WTC11 (cell line): ENCODE measurements at regions not wholly inside any gene's neighbourhood (a gene's known extent, or its start where the extent isn't known, plus 50 kb on each side); places are given as distances from the start of the nearest gene placed in this dataset.

Experiments
- ATAC-seq: fragments of 200-7000 bp; cut with Tn5 transposase; 2 replicates; pipeline ENCODE4 v1.10.0; 2021; ENCODE audit warnings: mild to moderate bottlenecking, moderate library complexity
- CTCF ChIA-PET: fragments of 300-600 bp; sonication (Branson Sonifier 250); formaldehyde crosslinking; loops from one replicate; lab custom pipeline; 2021; ENCODE audit warnings: antibody characterized with exemption; lab: Charles Lee
- POLR2A ChIA-PET: fragments of 350-600 bp; sonication (Branson Sonifier 250); formaldehyde crosslinking; loops from one replicate; lab custom pipeline; 2021; ENCODE audit warnings: antibody characterized with exemption; lab: Charles Lee
- DNase-seq: peaks from one replicate; pipeline ENCODE4 v3.0.0; 2021; ENCODE audit warnings: low spot score
- H3K27ac Mint-ChIP-seq: 2 replicates; pipeline ENCODE4 v1.8.0; 2021; ENCODE audit warnings: mixed read lengths
- H3K27me3 Mint-ChIP-seq: 2 replicates; pipeline ENCODE4 v1.8.0; 2021; ENCODE audit warnings: low read depth, mild to moderate bottlenecking, moderate library complexity, mixed read lengths
- H3K36me3 Mint-ChIP-seq: 2 replicates; pipeline ENCODE4 v1.8.0; 2021; ENCODE audit warnings: mixed read lengths
- H3K4me1 Mint-ChIP-seq: 2 replicates; pipeline ENCODE4 v1.8.0; 2022; ENCODE audit warnings: mixed read lengths
- H3K4me3 Mint-ChIP-seq: 2 replicates; pipeline ENCODE4 v1.8.0; 2021; ENCODE audit warnings: mild to moderate bottlenecking, moderate library complexity, mixed read lengths
- H3K9me3 Mint-ChIP-seq: 2 replicates; pipeline ENCODE4 v1.8.0; 2021; ENCODE audit warnings: mixed read lengths
- ATF1 ChIP-seq: sonication (generic); formaldehyde crosslinking; IDR thresholded peaks from 2 replicates; pipeline ENCODE4 v1.8.1; 2023; ENCODE audit warnings: mild to moderate bottlenecking, moderate library complexity, missing genetic modification reagents
- CBFB ChIP-seq: sonication (generic); formaldehyde crosslinking; IDR thresholded peaks from 2 replicates; pipeline ENCODE4 v1.8.1; 2022; ENCODE audit warnings: mild to moderate bottlenecking, low read depth, missing genetic modification reagents
- CREM ChIP-seq: sonication (generic); formaldehyde crosslinking; IDR thresholded peaks from 2 replicates; pipeline ENCODE4 v1.8.1; 2022; ENCODE audit warnings: mild to moderate bottlenecking, missing genetic modification reagents, moderate library complexity
- ELF4 ChIP-seq: sonication (generic); formaldehyde crosslinking; IDR thresholded peaks from 2 replicates; pipeline ENCODE4 v1.8.1; 2022; ENCODE audit warnings: low read depth, mild to moderate bottlenecking, moderate library complexity, missing genetic modification reagents
- GABPB1 ChIP-seq: sonication (generic); formaldehyde crosslinking; IDR thresholded peaks from 2 replicates; pipeline ENCODE4 v1.8.1; 2023; ENCODE audit warnings: mild to moderate bottlenecking, missing genetic modification reagents
- GRHL2 ChIP-seq: fragments of 250-450 bp; sonication (Bioruptor Pico); IDR thresholded peaks from 2 replicates; pipeline ENCODE4 v1.8.0; 2022; ENCODE audit warnings: mild to moderate bottlenecking, moderate library complexity; ENCODE audit not compliant: insufficient replicate concordance, severe bottlenecking
- HMGA2 ChIP-seq: fragments of 250-450 bp; sonication (Bioruptor Pico); IDR thresholded peaks from 2 replicates; pipeline ENCODE4 v1.4.0; 2021; ENCODE audit warnings: mild to moderate bottlenecking, moderate library complexity
- JUN ChIP-seq: sonication (generic); formaldehyde crosslinking; IDR thresholded peaks from 2 replicates; pipeline ENCODE4 v1.8.0; 2023; ENCODE audit warnings: mild to moderate bottlenecking, missing genetic modification reagents
- RELA ChIP-seq: sonication (generic); formaldehyde crosslinking; IDR thresholded peaks from 2 replicates; pipeline ENCODE4 v1.8.1; 2022; ENCODE audit warnings: missing genetic modification reagents, mild to moderate bottlenecking, borderline replicate concordance
- RORB ChIP-seq: fragments of 250-450 bp; sonication (Bioruptor Pico); IDR thresholded peaks from 2 replicates; pipeline ENCODE4 v1.9.0; 2021; ENCODE audit warnings: mild to moderate bottlenecking
- SMAD3 ChIP-seq: sonication (generic); formaldehyde crosslinking; IDR thresholded peaks from 2 replicates; pipeline ENCODE4 v1.8.0; 2022; ENCODE audit warnings: missing genetic modification reagents, mild to moderate bottlenecking, borderline replicate concordance
- SMAD4 ChIP-seq: sonication (generic); formaldehyde crosslinking; IDR thresholded peaks from 2 replicates; pipeline ENCODE4 v1.8.0; 2022; ENCODE audit warnings: mild to moderate bottlenecking, missing genetic modification reagents
- TCF7 ChIP-seq: sonication (generic); formaldehyde crosslinking; IDR thresholded peaks from 2 replicates; pipeline ENCODE4 v1.8.0; 2022; ENCODE audit warnings: mild to moderate bottlenecking, low read depth, missing genetic modification reagents, moderate library complexity
- TEAD1 ChIP-seq: sonication (generic); formaldehyde crosslinking; IDR thresholded peaks from 2 replicates; pipeline ENCODE4 v1.8.0; 2022; ENCODE audit warnings: mild to moderate bottlenecking, missing genetic modification reagents
- ZBTB21 ChIP-seq: sonication (generic); formaldehyde crosslinking; IDR thresholded peaks from 2 replicates; pipeline ENCODE4 v1.8.1; 2023; ENCODE audit warnings: mild to moderate bottlenecking, missing genetic modification reagents, borderline replicate concordance
- ZNF423 ChIP-seq: fragments of 250-450 bp; sonication (Bioruptor Pico); IDR thresholded peaks from 2 replicates; pipeline ENCODE4 v2.1.2; 2022; ENCODE audit warnings: mild to moderate bottlenecking, moderate library complexity
- ZNF671 ChIP-seq: fragments of 250-450 bp; sonication (Bioruptor Pico); IDR thresholded peaks from 2 replicates; pipeline ENCODE4 v1.8.0; 2021; ENCODE audit warnings: mild to moderate bottlenecking
- TF ChIP-seq, protein P1 (sequence below): fragments of 250-450 bp; sonication (Bioruptor Pico); IDR thresholded peaks from 2 replicates; pipeline ENCODE4 v1.9.0; 2021; ENCODE audit warnings: mild to moderate bottlenecking, borderline replicate concordance
- TF ChIP-seq, protein P2 (sequence below): sonication (generic); formaldehyde crosslinking; IDR thresholded peaks from 2 replicates; pipeline ENCODE4 v1.8.0; 2022; ENCODE audit warnings: mild to moderate bottlenecking, missing genetic modification reagents
- TF ChIP-seq, protein P3 (sequence below): sonication (generic); formaldehyde crosslinking; conservative IDR thresholded peaks from 2 replicates; pipeline ENCODE4 v1.8.1; 2022; ENCODE audit warnings: mild to moderate bottlenecking, missing genetic modification reagents
- TF ChIP-seq, protein P4 (sequence below): sonication (generic); formaldehyde crosslinking; IDR thresholded peaks from 2 replicates; pipeline ENCODE4 v1.8.1; 2022; ENCODE audit warnings: low read depth, mild to moderate bottlenecking, moderate library complexity, missing genetic modification reagents, borderline replicate concordance
- TF ChIP-seq, protein P5 (sequence below): sonication (generic); formaldehyde crosslinking; IDR thresholded peaks from 2 replicates; pipeline ENCODE4 v1.8.1; 2023; ENCODE audit warnings: mild to moderate bottlenecking, missing genetic modification reagents, borderline replicate concordance

DNA sequence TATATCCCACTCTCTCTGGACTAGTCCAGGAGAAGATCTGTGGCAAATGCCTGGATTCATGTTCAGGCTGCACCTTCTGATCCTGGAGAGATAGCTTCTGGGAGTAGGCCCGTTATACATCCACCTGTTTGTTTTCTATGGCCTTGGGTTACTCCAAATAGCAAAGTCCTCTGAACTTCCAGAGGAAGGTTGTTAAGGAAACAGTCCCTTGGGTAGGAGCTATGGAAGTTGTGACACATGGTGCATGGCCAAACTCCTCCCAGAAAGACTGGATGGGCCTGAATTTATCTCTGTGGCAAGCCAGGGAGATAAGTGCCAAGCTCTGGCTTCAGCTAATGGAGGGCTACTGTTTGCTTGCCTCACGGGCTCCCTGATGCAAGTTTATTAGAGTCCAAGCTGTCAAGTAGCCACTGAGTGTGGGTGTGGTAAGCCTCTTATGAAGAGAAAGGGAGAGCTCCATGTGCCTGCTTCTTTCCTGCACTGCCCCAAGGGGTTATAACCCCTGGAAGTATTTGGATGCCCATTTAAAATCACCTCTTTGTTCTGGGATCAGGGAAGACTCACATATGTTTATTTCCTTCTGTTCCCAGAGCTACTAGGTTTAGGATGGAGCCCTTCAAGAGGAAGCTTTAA, 328.7 kb upstream of the ATP11B start:
- no peak for DNase-seq
- POLR2A ChIA-PET: no interaction called here
- H3K36me3 Mint-ChIP-seq: no peaks in the 10 kb centered on the region
- TF ChIP-seq ELF4 (no peak), ZNF671 (no peak), ATF1 (CRISPR knock-in tag) (no peak), GRHL2 (no peak), SMAD4 (CRISPR knock-in tag) (no peak), JUN (CRISPR knock-in tag) (no peak), GABPB1 (CRISPR knock-in tag) (no peak), TCF7 (CRISPR knock-in tag) (no peak), CREM (CRISPR knock-in tag) (no peak), RORB (no peak), HMGA2 (CRISPR knock-in tag) (no peak)
- TF ChIP-seq, protein P1, sequence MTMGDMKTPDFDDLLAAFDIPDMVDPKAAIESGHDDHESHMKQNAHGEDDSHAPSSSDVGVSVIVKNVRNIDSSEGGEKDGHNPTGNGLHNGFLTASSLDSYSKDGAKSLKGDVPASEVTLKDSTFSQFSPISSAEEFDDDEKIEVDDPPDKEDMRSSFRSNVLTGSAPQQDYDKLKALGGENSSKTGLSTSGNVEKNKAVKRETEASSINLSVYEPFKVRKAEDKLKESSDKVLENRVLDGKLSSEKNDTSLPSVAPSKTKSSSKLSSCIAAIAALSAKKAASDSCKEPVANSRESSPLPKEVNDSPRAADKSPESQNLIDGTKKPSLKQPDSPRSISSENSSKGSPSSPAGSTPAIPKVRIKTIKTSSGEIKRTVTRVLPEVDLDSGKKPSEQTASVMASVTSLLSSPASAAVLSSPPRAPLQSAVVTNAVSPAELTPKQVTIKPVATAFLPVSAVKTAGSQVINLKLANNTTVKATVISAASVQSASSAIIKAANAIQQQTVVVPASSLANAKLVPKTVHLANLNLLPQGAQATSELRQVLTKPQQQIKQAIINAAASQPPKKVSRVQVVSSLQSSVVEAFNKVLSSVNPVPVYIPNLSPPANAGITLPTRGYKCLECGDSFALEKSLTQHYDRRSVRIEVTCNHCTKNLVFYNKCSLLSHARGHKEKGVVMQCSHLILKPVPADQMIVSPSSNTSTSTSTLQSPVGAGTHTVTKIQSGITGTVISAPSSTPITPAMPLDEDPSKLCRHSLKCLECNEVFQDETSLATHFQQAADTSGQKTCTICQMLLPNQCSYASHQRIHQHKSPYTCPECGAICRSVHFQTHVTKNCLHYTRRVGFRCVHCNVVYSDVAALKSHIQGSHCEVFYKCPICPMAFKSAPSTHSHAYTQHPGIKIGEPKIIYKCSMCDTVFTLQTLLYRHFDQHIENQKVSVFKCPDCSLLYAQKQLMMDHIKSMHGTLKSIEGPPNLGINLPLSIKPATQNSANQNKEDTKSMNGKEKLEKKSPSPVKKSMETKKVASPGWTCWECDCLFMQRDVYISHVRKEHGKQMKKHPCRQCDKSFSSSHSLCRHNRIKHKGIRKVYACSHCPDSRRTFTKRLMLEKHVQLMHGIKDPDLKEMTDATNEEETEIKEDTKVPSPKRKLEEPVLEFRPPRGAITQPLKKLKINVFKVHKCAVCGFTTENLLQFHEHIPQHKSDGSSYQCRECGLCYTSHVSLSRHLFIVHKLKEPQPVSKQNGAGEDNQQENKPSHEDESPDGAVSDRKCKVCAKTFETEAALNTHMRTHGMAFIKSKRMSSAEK: no peak
- TF ChIP-seq, protein P2, sequence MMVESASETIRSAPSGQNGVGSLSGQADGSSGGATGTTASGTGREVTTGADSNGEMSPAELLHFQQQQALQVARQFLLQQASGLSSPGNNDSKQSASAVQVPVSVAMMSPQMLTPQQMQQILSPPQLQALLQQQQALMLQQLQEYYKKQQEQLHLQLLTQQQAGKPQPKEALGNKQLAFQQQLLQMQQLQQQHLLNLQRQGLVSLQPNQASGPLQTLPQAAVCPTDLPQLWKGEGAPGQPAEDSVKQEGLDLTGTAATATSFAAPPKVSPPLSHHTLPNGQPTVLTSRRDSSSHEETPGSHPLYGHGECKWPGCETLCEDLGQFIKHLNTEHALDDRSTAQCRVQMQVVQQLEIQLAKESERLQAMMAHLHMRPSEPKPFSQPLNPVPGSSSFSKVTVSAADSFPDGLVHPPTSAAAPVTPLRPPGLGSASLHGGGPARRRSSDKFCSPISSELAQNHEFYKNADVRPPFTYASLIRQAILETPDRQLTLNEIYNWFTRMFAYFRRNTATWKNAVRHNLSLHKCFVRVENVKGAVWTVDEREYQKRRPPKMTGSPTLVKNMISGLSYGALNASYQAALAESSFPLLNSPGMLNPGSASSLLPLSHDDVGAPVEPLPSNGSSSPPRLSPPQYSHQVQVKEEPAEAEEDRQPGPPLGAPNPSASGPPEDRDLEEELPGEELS: no peak
- ATAC-seq: no peak
- CTCF ChIA-PET: interaction anchor here (0.6 kb wide), 1 partner anchor 326 kb away, joined by 4 read pairs; no protein-coding TSS in a partner anchor
- H3K9me3 Mint-ChIP-seq: peaks cover 26% of the 10 kb centered on the region
- H3K27ac Mint-ChIP-seq: no peak overlapping the region
- H3K27me3 Mint-ChIP-seq: no peaks in the 10 kb centered on the region
- H3K4me1 Mint-ChIP-seq: no peaks in the 10 kb centered on the region
- H3K4me3 Mint-ChIP-seq: no peak overlapping the region

DNA sequence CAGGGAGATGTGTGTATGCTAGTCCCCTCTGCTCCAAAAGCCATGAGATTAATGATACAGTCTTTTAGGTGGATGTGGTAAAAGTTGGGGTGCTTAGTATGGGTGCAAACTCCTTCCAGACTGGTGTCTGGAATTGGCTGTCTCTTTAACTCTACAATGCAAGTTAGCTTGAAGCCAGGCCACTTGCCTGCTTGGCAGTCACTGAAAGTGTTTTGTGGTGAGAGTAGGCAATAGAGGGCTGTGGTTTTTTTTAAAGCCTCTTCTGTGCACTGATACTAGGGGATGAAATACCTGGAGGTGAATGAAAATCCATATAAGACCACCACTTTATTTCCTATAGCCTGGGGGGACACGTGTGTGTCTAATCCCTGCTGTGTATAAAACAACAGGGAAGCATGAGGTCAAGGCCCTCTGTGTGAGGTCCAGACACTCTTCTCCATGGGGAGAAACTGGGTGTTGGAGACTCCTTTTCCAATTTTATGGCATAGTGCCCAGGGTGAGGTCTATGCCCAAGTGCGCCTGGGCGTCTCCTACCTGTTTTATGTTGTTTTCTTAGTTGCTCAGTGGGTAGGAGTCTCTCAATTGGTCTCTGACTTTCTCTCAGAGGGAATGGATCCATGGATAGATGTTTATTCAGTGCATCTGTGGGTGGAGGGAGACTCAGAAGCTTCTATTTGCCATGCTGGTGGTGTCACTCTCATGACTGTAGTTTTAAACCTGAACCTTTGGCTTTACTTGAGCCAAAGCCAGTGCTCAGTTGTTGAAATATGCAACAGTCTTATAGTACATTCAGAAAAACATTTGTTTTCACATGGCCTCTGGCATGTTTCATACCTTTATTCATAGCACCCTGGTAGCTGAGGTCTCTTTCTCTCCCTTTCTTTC, 327.8 kb upstream of the ATP11B start:
- H3K36me3 Mint-ChIP-seq: no peaks in the 10 kb centered on the region
- H3K4me3 Mint-ChIP-seq: no peak overlapping the region
- H3K9me3 Mint-ChIP-seq: peaks cover 26% of the 10 kb centered on the region
- no peaks in the 10 kb centered on the region for H3K4me1 Mint-ChIP-seq
- ATAC-seq: no peak
- CTCF ChIA-PET: no interaction called here
- no peak for DNase-seq
- no peaks in the 10 kb centered on the region for H3K27me3 Mint-ChIP-seq
- TF ChIP-seq RELA (CRISPR knock-in tag): no peak
- TF ChIP-seq, protein P3, sequence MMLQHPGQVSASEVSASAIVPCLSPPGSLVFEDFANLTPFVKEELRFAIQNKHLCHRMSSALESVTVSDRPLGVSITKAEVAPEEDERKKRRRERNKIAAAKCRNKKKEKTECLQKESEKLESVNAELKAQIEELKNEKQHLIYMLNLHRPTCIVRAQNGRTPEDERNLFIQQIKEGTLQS: no peak
- no peak for TF ChIP-seq TEAD1 (CRISPR knock-in tag)
- TF ChIP-seq SMAD3 (CRISPR knock-in tag): no peak
- no peak for TF ChIP-seq ZNF423 (CRISPR knock-in tag)
- no peak for TF ChIP-seq CBFB (CRISPR knock-in tag)
- TF ChIP-seq ZBTB21 (CRISPR knock-in tag): no peak
- TF ChIP-seq, protein P4, sequence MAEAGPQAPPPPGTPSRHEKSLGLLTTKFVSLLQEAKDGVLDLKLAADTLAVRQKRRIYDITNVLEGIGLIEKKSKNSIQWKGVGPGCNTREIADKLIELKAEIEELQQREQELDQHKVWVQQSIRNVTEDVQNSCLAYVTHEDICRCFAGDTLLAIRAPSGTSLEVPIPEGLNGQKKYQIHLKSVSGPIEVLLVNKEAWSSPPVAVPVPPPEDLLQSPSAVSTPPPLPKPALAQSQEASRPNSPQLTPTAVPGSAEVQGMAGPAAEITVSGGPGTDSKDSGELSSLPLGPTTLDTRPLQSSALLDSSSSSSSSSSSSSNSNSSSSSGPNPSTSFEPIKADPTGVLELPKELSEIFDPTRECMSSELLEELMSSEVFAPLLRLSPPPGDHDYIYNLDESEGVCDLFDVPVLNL: no peak
- TF ChIP-seq, protein P5, sequence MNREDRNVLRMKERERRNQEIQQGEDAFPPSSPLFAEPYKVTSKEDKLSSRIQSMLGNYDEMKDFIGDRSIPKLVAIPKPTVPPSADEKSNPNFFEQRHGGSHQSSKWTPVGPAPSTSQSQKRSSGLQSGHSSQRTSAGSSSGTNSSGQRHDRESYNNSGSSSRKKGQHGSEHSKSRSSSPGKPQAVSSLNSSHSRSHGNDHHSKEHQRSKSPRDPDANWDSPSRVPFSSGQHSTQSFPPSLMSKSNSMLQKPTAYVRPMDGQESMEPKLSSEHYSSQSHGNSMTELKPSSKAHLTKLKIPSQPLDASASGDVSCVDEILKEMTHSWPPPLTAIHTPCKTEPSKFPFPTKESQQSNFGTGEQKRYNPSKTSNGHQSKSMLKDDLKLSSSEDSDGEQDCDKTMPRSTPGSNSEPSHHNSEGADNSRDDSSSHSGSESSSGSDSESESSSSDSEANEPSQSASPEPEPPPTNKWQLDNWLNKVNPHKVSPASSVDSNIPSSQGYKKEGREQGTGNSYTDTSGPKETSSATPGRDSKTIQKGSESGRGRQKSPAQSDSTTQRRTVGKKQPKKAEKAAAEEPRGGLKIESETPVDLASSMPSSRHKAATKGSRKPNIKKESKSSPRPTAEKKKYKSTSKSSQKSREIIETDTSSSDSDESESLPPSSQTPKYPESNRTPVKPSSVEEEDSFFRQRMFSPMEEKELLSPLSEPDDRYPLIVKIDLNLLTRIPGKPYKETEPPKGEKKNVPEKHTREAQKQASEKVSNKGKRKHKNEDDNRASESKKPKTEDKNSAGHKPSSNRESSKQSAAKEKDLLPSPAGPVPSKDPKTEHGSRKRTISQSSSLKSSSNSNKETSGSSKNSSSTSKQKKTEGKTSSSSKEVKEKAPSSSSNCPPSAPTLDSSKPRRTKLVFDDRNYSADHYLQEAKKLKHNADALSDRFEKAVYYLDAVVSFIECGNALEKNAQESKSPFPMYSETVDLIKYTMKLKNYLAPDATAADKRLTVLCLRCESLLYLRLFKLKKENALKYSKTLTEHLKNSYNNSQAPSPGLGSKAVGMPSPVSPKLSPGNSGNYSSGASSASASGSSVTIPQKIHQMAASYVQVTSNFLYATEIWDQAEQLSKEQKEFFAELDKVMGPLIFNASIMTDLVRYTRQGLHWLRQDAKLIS (CRISPR knock-in tag): no peak
- H3K27ac Mint-ChIP-seq: no peak overlapping the region
- POLR2A ChIA-PET: no interaction called here
